Cardiac muscle cell (in vitro differentiated cells and primary cell): ENCODE measurements at regions not wholly inside any gene's neighbourhood (a gene's known extent, or its start where the extent isn't known, plus 50 kb on each side); places are given as distances from the start of the nearest gene placed in this dataset.

Experiments used
- DNase-seq, 2 donors: peaks; one replicate each; pipeline versions ENCODE4 v3.0.0 to v3.0.0-alpha.2; 2010 to 2017; ENCODE audit warnings: low read depth in 1 of 2, low spot score in 1 of 2
- H3K27ac ChIP-seq: fragments of 200-600 bp; sonication (generic); 2 replicates; pipeline ENCODE4 v1.5.1; 2016
- H3K27me3 ChIP-seq: fragments of 200-600 bp; sonication (generic); 2 replicates; pipeline ENCODE4 v1.6.0; 2016; ENCODE audit warnings: control low read depth
- H3K36me3 ChIP-seq: fragments of 200-600 bp; sonication (generic); 2 replicates; pipeline ENCODE4 v1.5.1; 2016; ENCODE audit warnings: control low read depth
- H3K4me1 ChIP-seq: fragments of 200-600 bp; sonication (generic); 2 replicates; pipeline ENCODE4 v1.8.1; 2017; ENCODE audit warnings: low read depth, mild to moderate bottlenecking, mixed run types
- H3K4me3 ChIP-seq: fragments of 200-600 bp; sonication (generic); 2 replicates; pipeline ENCODE4 v1.5.1; 2016; ENCODE audit warnings: mild to moderate bottlenecking
- H3K9me3 ChIP-seq: fragments of 200-600 bp; sonication (generic); 2 replicates; pipeline ENCODE4 v1.5.1; 2017; ENCODE audit warnings: low read depth, mild to moderate bottlenecking, control low read depth
- TF ChIP-seq, protein P1 (sequence below): IDR thresholded peaks from 2 replicates; pipeline ENCODE4 v1.5.1; 2012; ENCODE audit warnings: low read depth, mild to moderate bottlenecking, low read length

DNA sequence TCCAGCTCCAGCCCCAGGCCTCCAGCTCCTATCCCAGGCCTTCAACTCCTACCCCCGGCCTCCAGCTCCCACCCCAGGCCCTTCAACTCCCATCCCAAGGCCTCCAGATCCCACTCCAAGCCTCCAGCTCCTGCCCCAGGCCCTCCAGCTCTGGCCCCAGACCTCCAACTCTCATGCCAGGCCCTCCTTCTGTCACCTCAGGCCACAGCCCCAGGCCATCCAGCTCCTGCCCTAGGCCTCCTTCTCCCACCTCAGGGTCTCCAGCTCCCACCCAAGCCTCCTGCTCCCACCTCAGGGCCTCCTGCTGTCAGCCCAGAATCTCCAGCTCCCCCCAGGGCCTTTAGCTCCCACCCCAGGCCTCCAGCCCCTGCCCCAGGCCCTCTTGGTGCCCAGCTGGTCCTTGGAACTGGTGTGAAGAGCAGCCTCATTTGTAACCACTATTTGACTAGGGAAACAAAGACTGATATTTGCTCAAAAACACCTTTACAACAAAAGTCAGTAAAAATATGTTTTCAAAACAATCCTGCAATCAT lies 67.8 kb upstream of the SALL3 start:
- H3K4me1 ChIP-seq: no peaks in the 10 kb centered on the region
- TF ChIP-seq, protein P1, sequence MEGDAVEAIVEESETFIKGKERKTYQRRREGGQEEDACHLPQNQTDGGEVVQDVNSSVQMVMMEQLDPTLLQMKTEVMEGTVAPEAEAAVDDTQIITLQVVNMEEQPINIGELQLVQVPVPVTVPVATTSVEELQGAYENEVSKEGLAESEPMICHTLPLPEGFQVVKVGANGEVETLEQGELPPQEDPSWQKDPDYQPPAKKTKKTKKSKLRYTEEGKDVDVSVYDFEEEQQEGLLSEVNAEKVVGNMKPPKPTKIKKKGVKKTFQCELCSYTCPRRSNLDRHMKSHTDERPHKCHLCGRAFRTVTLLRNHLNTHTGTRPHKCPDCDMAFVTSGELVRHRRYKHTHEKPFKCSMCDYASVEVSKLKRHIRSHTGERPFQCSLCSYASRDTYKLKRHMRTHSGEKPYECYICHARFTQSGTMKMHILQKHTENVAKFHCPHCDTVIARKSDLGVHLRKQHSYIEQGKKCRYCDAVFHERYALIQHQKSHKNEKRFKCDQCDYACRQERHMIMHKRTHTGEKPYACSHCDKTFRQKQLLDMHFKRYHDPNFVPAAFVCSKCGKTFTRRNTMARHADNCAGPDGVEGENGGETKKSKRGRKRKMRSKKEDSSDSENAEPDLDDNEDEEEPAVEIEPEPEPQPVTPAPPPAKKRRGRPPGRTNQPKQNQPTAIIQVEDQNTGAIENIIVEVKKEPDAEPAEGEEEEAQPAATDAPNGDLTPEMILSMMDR: no peak
- no peak for DNase-seq

DNA sequence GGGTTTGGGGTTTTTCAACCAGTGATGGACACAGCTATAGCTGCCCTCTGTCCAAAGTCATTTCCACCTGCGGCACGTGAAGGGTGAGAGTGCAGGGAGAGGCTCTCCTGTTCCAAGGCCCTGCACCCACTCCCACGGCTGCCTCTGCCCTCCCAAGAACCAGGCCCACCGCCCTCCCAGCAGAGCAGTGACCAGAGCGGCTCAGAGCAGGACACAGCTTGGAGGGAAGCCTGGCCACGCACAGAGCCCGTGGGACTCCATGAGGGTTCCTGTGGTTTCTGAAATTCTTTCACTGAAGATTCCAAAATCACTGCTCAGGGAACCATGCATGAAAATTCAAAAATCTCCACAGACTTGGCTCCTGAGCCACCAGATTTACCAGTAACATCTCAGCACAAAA lies 67.3 kb upstream of the SALL3 start:
- Histone ChIP-seq H3K27ac (no peak overlapping the region), H3K36me3 (no peaks in the 10 kb centered on the region), H3K27me3 (no peaks in the 10 kb centered on the region), H3K4me1 (no peaks in the 10 kb centered on the region), H3K4me3 (no peak overlapping the region), H3K9me3 (no peaks in the 10 kb centered on the region)
- TF ChIP-seq, protein P1: no peak
- no peak for DNase-seq

More for the DNA sequence above, 67.8 kb upstream of the SALL3 start:
- no peak overlapping the region for H3K4me3 ChIP-seq
- H3K27me3 ChIP-seq: no peaks in the 10 kb centered on the region
- H3K27ac ChIP-seq: no peak overlapping the region
- no peaks in the 10 kb centered on the region for H3K36me3 ChIP-seq
- H3K9me3 ChIP-seq: no peaks in the 10 kb centered on the region

- Histone ChIP-seq H3K27me3 (no peaks in the 10 kb centered on the region), H3K36me3 (no peaks in the 10 kb centered on the region), H3K27ac (no peak overlapping the region), H3K4me3 (no peak overlapping the region), H3K4me1 (no peaks in the 10 kb centered on the region), H3K9me3 (no peaks in the 10 kb centered on the region)
- DNase-seq: no peak
- TF ChIP-seq, protein P1: no peak
Measured at GRCh38 chr18:78912844-78913243, 66.8 kb upstream of the SALL3 start.

GRCh38 chr18:78913395-78913794 lies 66.2 kb upstream of the SALL3 start:
- H3K36me3 ChIP-seq: no peaks in the 10 kb centered on the region

GRCh38 chr18:78913830-78914231 lies 65.8 kb upstream of the SALL3 start:
- no peak for DNase-seq

More at GRCh38 chr18:78913395-78913794, 66.2 kb upstream of the SALL3 start:
- DNase-seq: no peak
- TF ChIP-seq, protein P1: no peak
- no peak overlapping the region for H3K4me3 ChIP-seq
- no peaks in the 10 kb centered on the region for H3K9me3 ChIP-seq
- no peak overlapping the region for H3K27ac ChIP-seq
- H3K27me3 ChIP-seq: no peaks in the 10 kb centered on the region
- H3K4me1 ChIP-seq: no peaks in the 10 kb centered on the region

More at GRCh38 chr18:78913830-78914231, 65.8 kb upstream of the SALL3 start:
- Histone ChIP-seq H3K9me3 (no peaks in the 10 kb centered on the region), H3K36me3 (no peaks in the 10 kb centered on the region), H3K27ac (no peak overlapping the region), H3K27me3 (no peaks in the 10 kb centered on the region), H3K4me1 (no peaks in the 10 kb centered on the region), H3K4me3 (no peak overlapping the region)
- TF ChIP-seq, protein P1: no peak
